ENCODE measurements at regions not wholly inside any gene's neighbourhood (a gene's known extent, or its start where the extent isn't known, plus 50 kb on each side); places are given as distances from the start of the nearest gene placed in this dataset.
A peak's percentile ranks its signal among the peaks of the same experiment; 100 is the strongest.
"Not testable (repeated sequence)": the region's sequence is repeated elsewhere in the genome, so short reads cannot be mapped to it uniquely, and the experiment has no call there.

GRCh38 chr2:37579192-37579713 lies 92.2 kb downstream of the CDC42EP3 start:
- no peak for DNase-seq
- dilution Hi-C loops (cut with HindIII; ENCODE audit: low sequenced_read_pairs, unreplicated experiment): no loop called here
- no peaks in the 10 kb centered on the region for H3K9me3 ChIP-seq (ENCODE audit: control insufficient read depth, insufficient read depth, low read length)

DNA sequence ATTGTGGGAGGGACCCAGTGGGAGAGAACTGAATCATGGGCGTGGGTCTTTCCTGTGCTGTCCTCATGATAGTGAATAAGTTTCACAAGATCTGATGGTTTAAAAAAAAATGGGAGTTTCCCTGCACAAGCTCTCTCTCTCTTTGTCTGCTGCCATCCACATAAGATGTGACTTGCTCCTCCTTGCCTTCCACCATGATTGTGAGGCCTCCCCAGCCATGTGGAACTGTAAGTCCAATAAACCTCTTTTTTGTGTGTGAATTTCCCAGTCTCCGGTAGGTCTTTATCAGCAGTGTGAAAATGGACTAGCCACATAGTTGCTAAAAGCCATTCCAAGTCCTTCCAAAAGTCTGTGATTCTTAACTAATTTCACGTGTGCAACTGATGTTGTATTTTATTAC lies 91.5 kb downstream of the CDC42EP3 start:
- H3K27me3 ChIP-seq (ENCODE audit: control insufficient read depth, insufficient read depth, low read length); H3K36me3 ChIP-seq (ENCODE audit: control insufficient read depth, insufficient read depth, low read length); BruUV-seq (replicated peaks); H3K9ac ChIP-seq (ENCODE audit: low read depth, low read length); H2BK5ac ChIP-seq (ENCODE audit: low read depth, low read length, poor library complexity, severe bottlenecking); intact Hi-C loops (cut with micrococcal nuclease); H2AFZ ChIP-seq (replicated peaks; ENCODE audit: low read length, poor library complexity); ATAC-seq (ENCODE audit: low read depth); H3K4me3 ChIP-seq (ENCODE audit: insufficient read depth, low read depth, low read length); H4K91ac ChIP-seq (ENCODE audit: insufficient read depth, low read depth, low read length); H3K56ac ChIP-seq (ENCODE audit: extremely low read depth, insufficient read depth, low read length); dilution Hi-C loops (cut with HindIII; ENCODE audit: low sequenced_read_pairs, unreplicated experiment); DNase-seq; H3K4ac ChIP-seq (ENCODE audit: low read depth, low read length); H2BK120ac ChIP-seq (ENCODE audit: low read depth, low read length); H4K20me1 ChIP-seq (ENCODE audit: insufficient read depth, low read length); H4K5ac ChIP-seq (ENCODE audit: low read depth, low read length); H3K18ac ChIP-seq (ENCODE audit: low read depth, low read length); H3K14ac ChIP-seq (replicated peaks; ENCODE audit: low read depth, low read length); H4K8ac ChIP-seq (ENCODE audit: low read depth in 2 of 2, low read length in 2 of 2); H3K23ac ChIP-seq (ENCODE audit: low read depth, low read length); H2BK20ac ChIP-seq (ENCODE audit: low read depth, low read length); H2AK9ac ChIP-seq (replicated peaks; ENCODE audit: low read depth, low read length, poor library complexity); H3K79me1 ChIP-seq (ENCODE audit: low read depth in 1 of 2, low read length in 2 of 2); H2AK5ac ChIP-seq (ENCODE audit: low read depth, low read length); H3K4me2 ChIP-seq (ENCODE audit: low read depth, low read length); H3K9me1 ChIP-seq (ENCODE audit: insufficient read depth, low read length); H2BK15ac ChIP-seq (ENCODE audit: low read depth, low read length); POLR2A ChIA-PET (ENCODE audit: unreplicated experiment); H3K9me3 ChIP-seq (ENCODE audit: control insufficient read depth, insufficient read depth, low read length); H3K27ac ChIP-seq (ENCODE audit: insufficient read depth, low read length); CTCF ChIA-PET; in situ Hi-C loops (cut with MboI; ENCODE audit: low sequenced_read_pairs): not testable (repeated sequence)
- H3K4me1 ChIP-seq (ENCODE audit: control insufficient read depth, insufficient read depth, low read length): peaks cover 12% of the 10 kb centered on the region
- no CpG with 5 or more reads among the region's 3 CpGs for WGBS, 2 experiments (ENCODE audit: extremely low coverage in 2 of 2, insufficient read length in 1 of 2)

More at GRCh38 chr2:37579192-37579713, 92.2 kb downstream of the CDC42EP3 start:
- peaks cover 3% of the 10 kb centered on the region for H3K9me1 ChIP-seq (ENCODE audit: insufficient read depth, low read length)
- H3K4ac ChIP-seq (ENCODE audit: low read depth, low read length): no peak overlapping the region
- H3K14ac ChIP-seq (replicated peaks; ENCODE audit: low read depth, low read length): no peak overlapping the region
- no peaks in the 10 kb centered on the region for H3K36me3 ChIP-seq (ENCODE audit: control insufficient read depth, insufficient read depth, low read length)
- no peaks in the 10 kb centered on the region for H3K27me3 ChIP-seq (ENCODE audit: control insufficient read depth, insufficient read depth, low read length)
- H4K91ac ChIP-seq (ENCODE audit: insufficient read depth, low read depth, low read length): no peak overlapping the region
- H3K27ac ChIP-seq (ENCODE audit: insufficient read depth, low read length): no peak overlapping the region
- CTCF ChIA-PET: no interaction called here
- WGBS, 2 experiments (ENCODE audit: extremely low coverage in 2 of 2, insufficient read length in 1 of 2): 100% methylated on average over 1 of the region's 3 CpGs; no CpG with 5 or more reads in 1 of the 2 experiments
- no peak overlapping the region for H2AFZ ChIP-seq (replicated peaks; ENCODE audit: low read length, poor library complexity)
- POLR2A ChIA-PET (ENCODE audit: unreplicated experiment): no interaction called here
- H3K79me1 ChIP-seq (ENCODE audit: low read depth in 1 of 2, low read length in 2 of 2): no peaks in the 10 kb centered on the region
- H2AK5ac ChIP-seq (ENCODE audit: low read depth, low read length): peak overlapping the region; percentile 0; the same call in 1 of the 2 replicates
- BruUV-seq (replicated peaks): no TSS peak
- H3K4me1 ChIP-seq (ENCODE audit: control insufficient read depth, insufficient read depth, low read length): peaks cover 14% of the 10 kb centered on the region
- in situ Hi-C loops (cut with MboI; ENCODE audit: low sequenced_read_pairs): no loop called here
- no peak overlapping the region for H3K4me3 ChIP-seq (ENCODE audit: insufficient read depth, low read depth, low read length)
- no peaks in the 10 kb centered on the region for H4K20me1 ChIP-seq (ENCODE audit: insufficient read depth, low read length)
- H3K56ac ChIP-seq (ENCODE audit: extremely low read depth, insufficient read depth, low read length): no peak overlapping the region
- no peak overlapping the region for H2AK9ac ChIP-seq (replicated peaks; ENCODE audit: low read depth, low read length, poor library complexity)
- no peak overlapping the region for H2BK20ac ChIP-seq (ENCODE audit: low read depth, low read length)
- H4K5ac ChIP-seq (ENCODE audit: low read depth, low read length): no peak overlapping the region
- ATAC-seq (ENCODE audit: low read depth): no peak
- no peak overlapping the region for H2BK120ac ChIP-seq (ENCODE audit: low read depth, low read length)
- no peak overlapping the region for H2BK15ac ChIP-seq (ENCODE audit: low read depth, low read length)
- H2BK5ac ChIP-seq (ENCODE audit: low read depth, low read length, poor library complexity, severe bottlenecking): no peak overlapping the region
- no peak overlapping the region for H3K23ac ChIP-seq (ENCODE audit: low read depth, low read length)
- no peak overlapping the region for H3K18ac ChIP-seq (ENCODE audit: low read depth, low read length)
- H3K4me2 ChIP-seq (ENCODE audit: low read depth, low read length): no peak overlapping the region
- intact Hi-C loops (cut with micrococcal nuclease): no loop called here
- no peak overlapping the region for H4K8ac ChIP-seq (ENCODE audit: low read depth in 2 of 2, low read length in 2 of 2)
- TF ChIP-seq RAD21 (IDR thresholded peaks at IDR 0.05; ENCODE audit: low read length) (no peak), MXI1 (IDR thresholded peaks at IDR 0.05; ENCODE audit: borderline replicate concordance, low read depth, low read length) (no peak), MAZ (IDR thresholded peaks at IDR 0.05; ENCODE audit: borderline replicate concordance, low read depth, low read length) (no peak), SMC3 (IDR thresholded peaks at IDR 0.05; ENCODE audit: low read depth, low read length) (no peak)
- no peak overlapping the region for H3K9ac ChIP-seq (ENCODE audit: low read depth, low read length)

Data from IMR-90 (cell line).